ENCODE measurements at regions not wholly inside any gene's neighbourhood (a gene's known extent, or its start where the extent isn't known, plus 50 kb on each side); places are given as distances from the start of the nearest gene placed in this dataset.

- DNase-seq = no peak
- Mint-ChIP-seq H3K27me3 (ENCODE audit: low read depth) (no peaks in the 10 kb centered on the region), H3K9me3 (no peaks in the 10 kb centered on the region), H3K36me3 (ENCODE audit: insufficient read depth in 1 of 3, low read depth in 3 of 3) (peaks cover 0 to 25% (median 5%) of the 10 kb centered on the region in 3 experiments; a peak in 4 of 7 replicates), H3K27ac (no peak overlapping the region), H3K4me1 (peaks cover 5 to 10% of the 10 kb centered on the region in 2 experiments; a peak in 3 of 4 replicates), H3K4me3 (no peak overlapping the region)
- no peak overlapping the region for H2BK20ac ChIP-seq (ENCODE audit: low read depth, low read length, poor library complexity, severe bottlenecking)
- H3K56ac ChIP-seq (ENCODE audit: insufficient read length, low read depth, low read length) = no peak overlapping the region
- no peak overlapping the region for H2BK5ac ChIP-seq (ENCODE audit: insufficient read length, low read length)
- no peak overlapping the region for H3K4ac ChIP-seq (ENCODE audit: low read depth, low read length)
- no peak overlapping the region for H4K91ac ChIP-seq (ENCODE audit: insufficient read length, low read depth, low read length)
- no peak overlapping the region for H4K8ac ChIP-seq (replicated peaks; ENCODE audit: insufficient read length, low read depth, low read length)
- H2BK12ac ChIP-seq (ENCODE audit: insufficient read length, low read depth, low read length) = no peak overlapping the region
- H3K4me1 ChIP-seq (ENCODE audit: insufficient read depth, low read length) = no peaks in the 10 kb centered on the region; the same call in 1 of the 2 replicates
- H3K18ac ChIP-seq (ENCODE audit: insufficient read length, low read depth, low read length) = no peak overlapping the region
- H2BK15ac ChIP-seq (ENCODE audit: low read depth, low read length) = no peak overlapping the region
- no peaks in the 10 kb centered on the region for H3K79me1 ChIP-seq (ENCODE audit: insufficient read depth, low read depth, low read length, poor library complexity, severe bottlenecking)
- no peak overlapping the region for H4K5ac ChIP-seq (ENCODE audit: insufficient read length, low read depth, low read length)
- no peaks in the 10 kb centered on the region for H3K79me2 ChIP-seq (ENCODE audit: insufficient read depth, low read length)
- no peak overlapping the region for H3K23ac ChIP-seq (ENCODE audit: insufficient read length, low read depth, low read length)
- H2BK120ac ChIP-seq (ENCODE audit: low read depth, low read length, poor library complexity, severe bottlenecking) = no peak overlapping the region
- H2AFZ ChIP-seq (ENCODE audit: low read length) = no peak overlapping the region
- no peak overlapping the region for H3K27ac ChIP-seq (ENCODE audit: insufficient read length, low read depth, low read length)
- no peak overlapping the region for H3T11ph ChIP-seq (ENCODE audit: low read length)
- H3K9me3 ChIP-seq (ENCODE audit: control insufficient read depth, low read depth, low read length) = no peaks in the 10 kb centered on the region
- H4K20me1 ChIP-seq (ENCODE audit: control insufficient read depth, insufficient read depth, insufficient read length) = no peaks in the 10 kb centered on the region
- no peaks in the 10 kb centered on the region for H3K27me3 ChIP-seq (ENCODE audit: insufficient read depth, low read length)
- no peak overlapping the region for H3K4me2 ChIP-seq (ENCODE audit: insufficient read depth, insufficient read length, low read length)
- no peak overlapping the region for H3K14ac ChIP-seq (ENCODE audit: insufficient read depth, low read length)
- TF ChIP-seq CTCF (conservative IDR thresholded peaks at IDR 0.05) = no peak
- no peak overlapping the region for H2AK5ac ChIP-seq (ENCODE audit: insufficient read length, low read length)
- H3K23me2 ChIP-seq (ENCODE audit: insufficient read length, low read depth, low read length, poor library complexity, severe bottlenecking) = no peaks in the 10 kb centered on the region
- no peak overlapping the region for H3K9ac ChIP-seq (ENCODE audit: extremely low read depth, insufficient read length, low read length)
These were observed 71.0 kb downstream of the SEPTIN7 start for GRCh38 chr7:35871856-35872255.
